H9 (cell line): ENCODE measurements at regions not wholly inside any gene's neighbourhood (a gene's known extent, or its start where the extent isn't known, plus 50 kb on each side); places are given as distances from the start of the nearest gene placed in this dataset.

Source experiments
- DNase-seq: peaks from one replicate; pipeline ENCODE4 v3.0.0-alpha.2; 2017
- H2AFZ ChIP-seq: one replicate; pipeline ENCODE4 v1.6.1; 2013; ENCODE audit warnings: mild to moderate bottlenecking, low read length, control low read depth, moderate library complexity
- H2AK5ac ChIP-seq: 2 replicates; pipeline ENCODE4 v1.6.1; 2013; ENCODE audit warnings: low read length, control low read depth, mixed read lengths; ENCODE audit not compliant: insufficient read length
- H2BK120ac ChIP-seq: one replicate; pipeline ENCODE4 v1.6.1; 2013; ENCODE audit warnings: low read depth, mild to moderate bottlenecking, low read length, control low read depth, inconsistent platforms; ENCODE audit not compliant: poor library complexity, severe bottlenecking
- H2BK12ac ChIP-seq: 2 replicates; pipeline ENCODE4 v1.6.1; 2013; ENCODE audit warnings: low read length, control low read depth, mixed read lengths, low read depth; ENCODE audit not compliant: insufficient read length
- H2BK15ac ChIP-seq: 2 replicates; pipeline ENCODE4 v1.6.1; 2013; ENCODE audit warnings: low read depth, low read length, control low read depth
- H2BK20ac ChIP-seq: one replicate; pipeline ENCODE4 v1.6.1; 2013; ENCODE audit warnings: low read depth, mild to moderate bottlenecking, low read length, control low read depth, inconsistent platforms; ENCODE audit not compliant: poor library complexity, severe bottlenecking
- H2BK5ac ChIP-seq: 2 replicates; pipeline ENCODE4 v1.6.1; 2013; ENCODE audit warnings: low read length, control low read depth, mixed read lengths; ENCODE audit not compliant: insufficient read length
- H3K14ac ChIP-seq: 2 replicates; pipeline ENCODE4 v1.6.1; 2013; ENCODE audit warnings: low read length, control low read depth; ENCODE audit not compliant: insufficient read depth
- H3K18ac ChIP-seq: 2 replicates; pipeline ENCODE4 v1.6.1; 2013; ENCODE audit warnings: low read depth, mild to moderate bottlenecking, mixed read lengths, low read length, control low read depth; ENCODE audit not compliant: insufficient read length
- H3K23ac ChIP-seq: 2 replicates; pipeline ENCODE4 v1.6.1; 2013; ENCODE audit warnings: low read length, control low read depth, mixed read lengths, low read depth; ENCODE audit not compliant: insufficient read length
- H3K23me2 ChIP-seq: 2 replicates; pipeline ENCODE4 v1.6.1; 2013; ENCODE audit warnings: low read depth, mild to moderate bottlenecking, mixed read lengths, low read length, control low read depth; ENCODE audit not compliant: insufficient read length, poor library complexity, severe bottlenecking
- H3K27ac ChIP-seq: 2 replicates; pipeline ENCODE4 v1.5.1; 2013; ENCODE audit warnings: low read length, control low read depth, mixed read lengths, low read depth; ENCODE audit not compliant: insufficient read length
- H3K27me3 ChIP-seq: 2 replicates; pipeline ENCODE4 v1.6.1; 2013; ENCODE audit warnings: low read length, control low read depth, inconsistent platforms; ENCODE audit not compliant: insufficient read depth
- H3K4ac ChIP-seq: 2 replicates; pipeline ENCODE4 v1.6.1; 2013; ENCODE audit warnings: low read depth, mild to moderate bottlenecking, control low read depth, inconsistent platforms, low read length, moderate library complexity
- H3K4me1 ChIP-seq: 2 replicates; pipeline ENCODE4 v1.6.1; 2013; ENCODE audit warnings: low read length, control low read depth, inconsistent platforms; ENCODE audit not compliant: insufficient read depth
- H3K4me2 ChIP-seq: 2 replicates; pipeline ENCODE4 v1.6.1; 2013; ENCODE audit warnings: low read length, control low read depth, mixed read lengths; ENCODE audit not compliant: insufficient read length, insufficient read depth
- H3K56ac ChIP-seq: 2 replicates; pipeline ENCODE4 v1.6.1; 2013; ENCODE audit warnings: low read depth, mild to moderate bottlenecking, mixed read lengths, low read length, control low read depth; ENCODE audit not compliant: insufficient read length
- H3K79me1 ChIP-seq: 2 replicates; pipeline ENCODE4 v1.6.1; 2013; ENCODE audit warnings: low read depth, mild to moderate bottlenecking, moderate library complexity, low read length, control low read depth, inconsistent platforms; ENCODE audit not compliant: insufficient read depth, poor library complexity, severe bottlenecking
- H3K79me2 ChIP-seq: 2 replicates; pipeline ENCODE4 v1.6.1; 2013; ENCODE audit warnings: low read length, control low read depth, inconsistent platforms; ENCODE audit not compliant: insufficient read depth
- H3K9ac ChIP-seq: 2 replicates; pipeline ENCODE4 v1.6.1; 2013; ENCODE audit warnings: low read length, control low read depth, mixed read lengths; ENCODE audit not compliant: insufficient read length; ENCODE audit errors: extremely low read depth
- H3K9me3 ChIP-seq: one replicate; pipeline ENCODE4 v1.6.1; 2013; ENCODE audit warnings: low read depth, low read length, inconsistent platforms; ENCODE audit not compliant: control insufficient read depth
- H3T11ph ChIP-seq: one replicate; pipeline ENCODE4 v1.6.1; 2013; ENCODE audit warnings: mild to moderate bottlenecking, low read length, control low read depth, inconsistent platforms
- H4K20me1 ChIP-seq: one replicate; pipeline ENCODE4 v1.6.1; 2013; ENCODE audit not compliant: control insufficient read depth, insufficient read length, insufficient read depth
- H4K5ac ChIP-seq: 2 replicates; pipeline ENCODE4 v1.6.1; 2013; ENCODE audit warnings: low read depth, mild to moderate bottlenecking, mixed read lengths, low read length, control low read depth; ENCODE audit not compliant: insufficient read length
- H4K8ac ChIP-seq: replicated peaks from 2 replicates; pipeline ENCODE4 v1.6.1; 2013; ENCODE audit warnings: low read length, control low read depth, mixed read lengths, low read depth; ENCODE audit not compliant: insufficient read length
- H4K91ac ChIP-seq: 2 replicates; pipeline ENCODE4 v1.6.1; 2013; ENCODE audit warnings: low read depth, mild to moderate bottlenecking, moderate library complexity, mixed read lengths, low read length, control low read depth; ENCODE audit not compliant: insufficient read length
- H3K27ac Mint-ChIP-seq, 3 experiments: 2 replicates in 2 of 3; 3 replicates in 1 of 3; pipeline ENCODE4 v1.8.0; 2020 to 2021; ENCODE audit warnings: mixed read lengths in 3 of 3, mild to moderate bottlenecking in 1 of 3, moderate library complexity in 1 of 3
- H3K27me3 Mint-ChIP-seq: 2 replicates; pipeline ENCODE4 v1.8.0; 2021; ENCODE audit warnings: low read depth, mild to moderate bottlenecking, moderate library complexity, mixed read lengths
- H3K36me3 Mint-ChIP-seq, 3 experiments: 2 replicates in 2 of 3; 3 replicates in 1 of 3; pipeline ENCODE4 v1.8.0; 2020 to 2021; ENCODE audit warnings: low read depth in 3 of 3, mixed read lengths in 3 of 3; ENCODE audit not compliant: insufficient read depth in 1 of 3
- H3K4me1 Mint-ChIP-seq, 2 experiments: 2 replicates each; pipeline ENCODE4 v1.8.0; 2020; ENCODE audit warnings: mixed read lengths in 2 of 2
- H3K4me3 Mint-ChIP-seq, 2 experiments: 2 replicates in 1 of 2; 3 replicates in 1 of 2; pipeline ENCODE4 v1.8.0; 2020 to 2021; ENCODE audit warnings: mild to moderate bottlenecking in 2 of 2, mixed read lengths in 2 of 2, moderate library complexity in 1 of 2
- H3K9me3 Mint-ChIP-seq, 2 experiments: 2 replicates in 1 of 2; 3 replicates in 1 of 2; pipeline ENCODE4 v1.8.0; 2020; ENCODE audit warnings: mild to moderate bottlenecking in 2 of 2, mixed read lengths in 2 of 2, moderate library complexity in 1 of 2
- CTCF ChIP-seq: fragments of 200-600 bp; sonication (generic); conservative IDR thresholded peaks from 3 replicates; pipeline ENCODE4 v1.8.0; 2021; ENCODE audit warnings: antibody characterized with exemption, mild to moderate bottlenecking
- WGBS: extraction: QIAGEN DNeasy Blood & Tissue Kit; methylation state at CpG from one replicate; pipeline ENCODE4 v1.1.7; 2013; ENCODE audit warnings: missing lambda C conversion rate, low lambda C conversion rate, mixed read lengths; ENCODE audit not compliant: insufficient read length; ENCODE audit errors: extremely low coverage; 5-methylcytosine and 5-hydroxymethylcytosine counted together

DNA sequence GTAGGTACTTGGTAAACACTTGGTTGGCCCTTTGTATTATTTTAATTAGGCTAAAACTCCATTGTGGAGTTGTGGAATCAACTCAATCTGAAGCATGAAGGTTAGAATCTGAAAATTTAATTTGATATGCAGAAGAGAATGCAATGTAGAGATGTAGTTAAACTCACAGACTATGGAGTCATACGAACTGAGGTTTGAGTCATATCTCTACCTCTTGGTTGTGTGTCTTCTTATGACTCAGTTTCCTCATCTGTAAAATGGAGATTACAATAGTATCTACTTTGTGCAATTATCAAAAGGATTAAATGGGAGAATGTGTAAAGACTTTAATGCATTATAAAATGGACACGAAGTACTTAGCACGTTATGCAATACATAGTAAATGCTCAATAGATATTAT, 146.0 kb upstream of the IFNG-AS1 start:
- H4K5ac ChIP-seq = no peak overlapping the region
- no peak overlapping the region for H3K4me2 ChIP-seq
- no peak overlapping the region for H3K9ac ChIP-seq

More for the DNA sequence above, 146.0 kb upstream of the IFNG-AS1 start:
- Mint-ChIP-seq H3K27me3 (no peaks in the 10 kb centered on the region; the same call in 1 of the 2 replicates), H3K4me1 (no peaks in the 10 kb centered on the region), H3K36me3 (peaks cover 0 to 9% (median 0%) of the 10 kb centered on the region in 3 experiments; a peak in 3 of 7 replicates), H3K27ac (no peak overlapping the region), H3K9me3 (peaks cover 10 to 12% of the 10 kb centered on the region in 2 experiments; a peak in 3 of 5 replicates), H3K4me3 (no peak overlapping the region)
- H3K56ac ChIP-seq = no peak overlapping the region
- no peak overlapping the region for H2BK12ac ChIP-seq
- H4K91ac ChIP-seq = no peak overlapping the region
- no CpG with 5 or more reads among the region's 3 CpGs for WGBS
- H3K79me2 ChIP-seq = no peaks in the 10 kb centered on the region
- H3K4me1 ChIP-seq = no peaks in the 10 kb centered on the region
- H3K14ac ChIP-seq = no peak overlapping the region
- TF ChIP-seq CTCF = no peak
- H3T11ph ChIP-seq = no peak overlapping the region
- H4K20me1 ChIP-seq = no peaks in the 10 kb centered on the region
- no peak overlapping the region for H2BK20ac ChIP-seq
- no peak for DNase-seq
- H3K79me1 ChIP-seq = no peaks in the 10 kb centered on the region
- H2BK15ac ChIP-seq = no peak overlapping the region
- no peak overlapping the region for H3K4ac ChIP-seq
- H3K9me3 ChIP-seq = no peaks in the 10 kb centered on the region
- no peaks in the 10 kb centered on the region for H3K23me2 ChIP-seq
- H4K8ac ChIP-seq = no peak overlapping the region
- H2BK120ac ChIP-seq = no peak overlapping the region
- no peak overlapping the region for H3K27ac ChIP-seq
- H2AK5ac ChIP-seq = no peak overlapping the region
- no peak overlapping the region for H3K23ac ChIP-seq
- no peak overlapping the region for H2AFZ ChIP-seq
- H2BK5ac ChIP-seq = no peak overlapping the region
- H3K18ac ChIP-seq = no peak overlapping the region
- H3K27me3 ChIP-seq = no peaks in the 10 kb centered on the region
